GM13977 (cell line): ENCODE measurements at regions not wholly inside any gene's neighbourhood (a gene's known extent, or its start where the extent isn't known, plus 50 kb on each side); places are given as distances from the start of the nearest gene placed in this dataset.

Experiments
- DNase-seq: peaks from one replicate; pipeline ENCODE4 v3.0.0; 2012; ENCODE audit warnings: low spot score
- CTCF ChIP-seq: IDR thresholded peaks from 2 replicates; pipeline ENCODE4 v1.5.1; 2012; ENCODE audit warnings: mild to moderate bottlenecking, control low read depth; ENCODE audit not compliant: insufficient read depth; ENCODE audit errors: extremely low read depth, missing control alignments
- in situ Hi-C: fragments of 300-500 bp; cut with MboI; formaldehyde crosslinking; loops from one replicate; pipeline ENCODE4 v1.12.0; 2022; ENCODE audit warnings: low sequenced_read_pairs, low pct_unique_long_range_greater_than_20kb, mixed read lengths, inconsistent platforms; ENCODE audit not compliant: unreplicated experiment

GRCh38 chr13:97559030-97559429 is 125.1 kb downstream of the RAP2A start:
- in situ Hi-C loops: no loop called here
- DNase-seq: no peak
- TF ChIP-seq CTCF: no peak

GRCh38 chr13:97559981-97560380 is 126.0 kb downstream of the RAP2A start:
- no peak for DNase-seq
- in situ Hi-C loops: no loop called here
- TF ChIP-seq CTCF: no peak

GRCh38 chr13:97561182-97561581 is 127.2 kb downstream of the RAP2A start:
- DNase-seq: no peak
- in situ Hi-C loops: no loop called here
- no peak for TF ChIP-seq CTCF

- no peak for TF ChIP-seq CTCF
- DNase-seq: no peak
- in situ Hi-C loops: no loop called here
Observed at GRCh38 chr13:97562962-97563361, 129.0 kb downstream of the RAP2A start.

DNA sequence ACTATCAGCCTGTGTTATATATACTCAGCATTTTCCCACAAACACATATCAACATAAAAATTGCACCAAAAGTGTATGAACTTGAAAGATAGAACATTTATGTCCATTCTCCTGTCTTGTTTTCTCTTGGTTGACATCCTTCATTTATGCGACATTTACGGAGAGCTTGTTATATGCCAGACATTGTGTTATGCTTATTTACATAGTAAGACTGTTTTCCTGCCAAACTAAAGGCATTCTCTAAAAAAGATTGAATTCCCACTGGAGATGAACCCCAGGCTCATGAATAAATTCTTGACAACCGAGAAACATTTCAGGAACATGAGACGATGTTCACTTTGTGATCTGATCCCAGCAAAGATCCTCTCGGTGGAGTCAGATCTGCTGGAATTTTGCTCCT is 131.0 kb downstream of the RAP2A start:
- DNase-seq: no peak
- TF ChIP-seq CTCF: no peak
- in situ Hi-C loops: no loop called here

DNA sequence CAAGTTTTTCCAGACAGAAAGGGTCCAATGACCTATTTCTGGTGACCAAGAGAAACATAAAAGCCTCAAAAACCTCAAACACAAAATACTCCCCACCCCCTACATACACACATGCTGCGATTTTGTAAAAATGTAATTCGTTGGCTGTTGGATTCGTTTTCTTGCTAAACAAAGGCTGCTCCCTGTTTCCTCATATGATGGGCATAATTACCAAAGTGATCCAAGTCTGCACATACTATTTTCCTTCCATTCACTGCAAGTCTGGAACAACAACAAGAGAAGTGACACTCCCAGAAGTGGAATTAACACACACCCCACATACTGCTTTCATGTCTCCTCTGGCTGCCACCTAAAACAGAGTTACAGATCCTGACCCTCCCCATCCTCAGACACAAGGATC is 131.9 kb downstream of the RAP2A start:
- TF ChIP-seq CTCF: no peak
- in situ Hi-C loops: no loop called here
- DNase-seq: no peak

- TF ChIP-seq CTCF: peak; percentile 15
- in situ Hi-C loops: no loop called here
- DNase-seq: no peak
Observed at GRCh38 chr13:97566907-97567306, 132.9 kb downstream of the RAP2A start.
